ENCODE measurements at regions not wholly inside any gene's neighbourhood (a gene's known extent, or its start where the extent isn't known, plus 50 kb on each side); places are given as distances from the start of the nearest gene placed in this dataset.
A peak's percentile ranks its signal among the peaks of the same experiment; 100 is the strongest.

GRCh38 chr6:163835439-163836171 lies 421.1 kb downstream of the QKI start:
- no peak for DNase-seq (ENCODE audit: low spot score)

DNA sequence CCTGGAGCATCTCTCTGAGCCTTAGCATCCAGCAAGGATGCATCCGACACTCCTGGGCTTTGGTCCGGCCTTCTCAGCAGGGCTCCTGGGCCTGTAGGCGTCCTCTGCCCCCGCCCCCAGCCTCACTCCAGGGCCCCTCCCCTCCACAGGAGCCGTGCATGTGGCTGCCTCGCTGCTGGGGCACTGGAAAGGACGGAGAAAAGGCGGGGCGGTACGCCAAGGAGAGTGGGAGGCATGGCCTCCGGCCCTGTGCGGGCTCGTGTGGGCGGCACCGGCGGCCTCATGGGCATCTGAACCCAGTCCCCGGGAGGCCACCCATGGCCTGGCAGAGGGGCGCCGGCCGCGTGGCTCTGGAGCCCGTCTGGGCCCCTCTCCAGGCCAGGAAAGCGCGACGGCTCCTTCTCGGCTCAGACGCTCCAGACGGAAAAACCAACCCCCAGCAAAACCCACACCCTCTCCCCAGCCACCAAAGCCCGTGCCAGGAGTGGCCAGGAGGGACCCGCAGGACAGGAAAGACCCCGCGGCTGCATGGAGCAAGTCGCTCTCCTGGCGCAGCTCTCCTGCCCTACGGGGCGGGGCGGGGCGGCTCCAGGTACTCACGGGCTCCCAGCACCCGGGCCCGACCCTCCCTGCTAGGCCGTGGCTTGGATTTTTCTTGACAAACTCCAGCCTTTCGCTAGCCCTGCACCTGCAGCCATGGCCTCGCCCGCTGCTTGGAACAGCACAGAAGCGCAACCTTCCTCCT lies 419.9 kb downstream of the QKI start:
- no peak for DNase-seq (ENCODE audit: low spot score)

GRCh38 chr6:163831736-163832135 lies 417.2 kb downstream of the QKI start:
- no peak for DNase-seq (ENCODE audit: low spot score)

DNA sequence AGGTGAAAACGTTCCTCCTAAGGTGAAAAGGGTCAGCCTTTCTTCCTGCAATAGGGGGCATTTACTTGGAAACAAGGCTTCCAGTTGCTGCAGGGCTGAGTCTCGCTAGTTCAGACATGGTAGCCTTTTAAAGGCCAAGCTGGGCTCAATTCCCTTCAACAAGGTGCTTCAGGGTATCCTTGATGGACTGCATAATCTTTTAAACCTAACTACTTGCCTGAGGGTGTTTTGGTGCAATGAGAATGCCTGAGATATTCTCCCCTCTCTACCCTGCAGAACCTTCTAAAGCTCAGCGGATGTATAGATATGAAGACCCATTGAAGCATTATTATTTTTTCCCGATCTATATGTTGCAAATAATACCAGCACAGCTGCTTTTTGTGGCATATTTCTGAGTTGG lies 416.1 kb downstream of the QKI start:
- no peak for DNase-seq (ENCODE audit: low spot score)

DNA sequence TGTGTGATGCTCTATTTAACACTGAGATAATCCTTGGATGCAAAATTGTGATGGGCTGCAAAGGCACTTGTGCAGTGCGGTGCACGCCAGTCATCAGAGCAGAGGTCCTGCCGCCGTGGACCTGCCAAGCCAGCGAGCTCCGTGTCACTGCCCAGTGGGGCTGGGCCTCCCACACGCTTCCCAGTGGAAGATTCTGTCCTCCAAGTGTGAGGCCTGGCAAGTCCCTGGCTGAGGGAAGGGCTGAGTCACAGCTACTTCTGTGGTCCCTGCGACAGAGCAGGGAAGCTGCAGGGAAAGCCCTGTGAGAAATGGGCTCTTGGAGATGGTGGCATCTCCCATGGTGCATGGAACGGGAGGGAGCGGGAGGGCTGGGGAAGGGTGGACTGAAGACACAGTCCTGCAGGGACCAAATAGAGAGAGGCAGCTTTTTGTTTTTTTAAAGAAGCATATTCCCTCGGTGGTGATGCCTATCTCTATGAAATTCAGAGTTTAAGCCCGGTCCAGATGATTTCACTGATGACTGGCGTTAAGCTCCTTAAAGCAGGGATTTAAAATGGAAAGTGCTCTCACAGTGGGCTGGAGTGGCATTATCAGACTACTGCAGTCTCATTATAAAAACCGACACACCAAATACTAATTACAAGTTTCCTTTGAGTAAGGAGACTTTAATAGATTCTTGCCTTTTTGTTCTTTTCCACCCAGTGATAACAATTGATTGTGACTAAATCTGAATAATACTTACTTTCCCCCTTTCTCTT lies 413.7 kb downstream of the QKI start:
- DNase-seq (ENCODE audit: low spot score), result no peak

DNA sequence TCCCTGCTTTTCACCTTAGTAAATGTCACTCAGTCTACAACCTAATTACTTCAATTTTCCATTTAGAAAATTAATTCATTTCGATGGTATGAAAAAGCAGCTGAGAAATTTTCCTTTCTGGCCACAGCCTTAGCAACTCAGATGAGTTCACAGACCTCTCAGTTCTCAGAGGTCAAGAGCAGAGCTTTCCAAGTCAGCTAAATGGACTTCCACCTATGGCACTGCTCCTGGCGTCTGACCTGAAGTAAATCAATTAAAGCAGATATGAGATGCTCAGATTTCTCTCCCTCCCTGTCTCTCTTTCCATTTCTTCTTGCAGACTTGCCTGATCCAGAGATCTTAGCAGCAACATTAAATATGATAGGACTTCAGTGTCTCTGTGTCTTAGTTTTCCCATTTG lies 412.6 kb downstream of the QKI start:
- no peak for DNase-seq (ENCODE audit: low spot score)

DNA sequence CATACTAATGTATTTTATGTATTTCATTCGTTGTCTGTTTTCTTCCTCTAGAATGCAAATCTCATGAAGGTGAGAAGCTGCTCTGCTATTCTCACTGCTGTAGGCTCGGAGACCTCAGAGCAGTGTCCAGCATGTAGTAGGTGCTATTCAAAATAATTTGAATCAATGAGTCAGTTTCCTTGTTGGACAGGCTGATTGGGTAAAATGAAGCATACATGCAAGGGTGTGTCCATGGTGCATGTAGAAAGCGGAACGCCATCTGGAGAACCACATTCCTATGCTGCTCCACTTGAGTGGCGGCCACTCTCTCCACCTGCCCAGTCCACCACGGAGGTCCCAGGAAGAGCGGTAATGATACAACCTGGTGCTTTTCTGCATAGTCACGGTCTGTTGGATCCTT lies 412.1 kb downstream of the QKI start:
- DNase-seq (ENCODE audit: low spot score), result no peak

GRCh38 chr6:163825033-163825432 lies 410.5 kb downstream of the QKI start:
- DNase-seq (ENCODE audit: low spot score), result no peak

GRCh38 chr6:163823577-163823976 lies 409.1 kb downstream of the QKI start:
- no peak for DNase-seq (ENCODE audit: low spot score)

DNA sequence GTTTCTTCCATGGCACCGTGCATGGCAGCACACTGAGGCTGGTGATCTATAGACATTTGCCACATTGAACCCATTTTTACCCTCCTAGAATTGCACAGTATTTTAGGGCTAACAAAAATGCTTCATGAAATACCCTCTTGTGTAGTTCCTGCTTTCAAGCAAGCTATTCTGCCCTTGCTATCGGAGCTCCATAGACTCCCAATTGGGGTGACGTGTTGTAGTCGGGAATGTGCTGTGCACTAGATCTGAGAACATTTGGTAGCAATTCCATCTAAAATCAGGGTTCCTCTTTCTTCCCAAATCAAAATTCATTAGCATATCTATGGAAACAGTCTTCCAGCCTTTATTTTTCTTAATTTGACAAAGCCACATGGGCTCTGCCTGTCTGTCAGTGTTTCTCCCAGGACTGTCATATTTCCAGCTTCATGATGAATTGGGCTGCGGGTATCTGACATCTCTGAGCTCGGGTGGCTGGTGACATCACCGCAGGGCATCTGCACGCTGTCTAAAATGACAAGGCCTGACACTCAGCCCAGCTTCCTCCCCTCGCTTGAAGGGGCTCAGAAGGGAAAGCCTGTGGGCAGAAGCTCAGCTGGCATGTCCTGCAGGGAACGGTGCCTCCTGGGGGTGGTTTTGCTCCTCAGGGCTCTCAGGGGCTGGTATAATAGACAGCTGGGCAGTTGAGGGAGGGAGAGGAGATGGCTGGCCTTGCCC lies 406.4 kb downstream of the QKI start:
- peak; percentile 5 for DNase-seq (ENCODE audit: low spot score)

DNA sequence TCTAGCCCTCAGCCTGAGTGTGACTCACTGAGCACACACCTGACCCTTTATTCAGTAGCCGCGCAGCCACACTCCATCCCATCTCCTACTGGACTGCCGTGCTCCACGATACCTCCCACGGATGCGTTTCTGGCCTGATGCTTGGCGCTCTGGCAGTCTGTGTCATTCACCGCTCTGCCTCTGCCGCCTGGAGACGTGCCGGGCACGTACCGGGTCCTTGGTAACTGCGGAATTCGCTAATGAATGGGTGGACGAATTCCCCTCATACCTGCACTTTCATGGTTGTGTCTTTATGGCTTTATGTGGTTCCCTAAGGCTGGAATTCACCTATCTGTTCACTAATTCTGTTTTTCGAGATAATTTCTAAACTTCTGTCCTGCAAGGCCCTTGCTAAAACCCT lies 405.7 kb downstream of the QKI start:
- no peak for DNase-seq (ENCODE audit: low spot score)

- DNase-seq (ENCODE audit: low spot score), result no peak
These were observed 404.2 kb downstream of the QKI start for GRCh38 chr6:163818719-163819118.

DNA sequence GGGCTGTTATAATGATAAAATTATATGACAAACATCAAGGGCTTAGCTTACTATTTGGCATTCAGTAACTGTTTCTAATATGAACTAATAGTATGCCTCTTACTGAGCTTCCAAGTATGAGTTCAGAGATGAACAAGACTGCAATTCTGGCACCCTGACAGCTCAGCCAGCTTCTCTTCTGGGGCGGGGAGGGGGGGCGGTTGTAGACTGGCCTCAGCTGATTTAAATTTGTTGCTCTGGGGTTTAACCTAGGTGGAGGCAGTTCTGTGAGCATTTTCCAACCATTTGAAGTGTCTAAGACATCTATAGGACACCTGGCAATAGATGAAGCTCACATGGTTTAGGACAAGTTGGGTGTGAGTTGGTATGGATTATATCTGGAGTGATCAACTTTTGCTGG lies 401.9 kb downstream of the QKI start:
- no peak for DNase-seq (ENCODE audit: low spot score)

GRCh38 chr6:163815796-163816195 lies 401.3 kb downstream of the QKI start:
- DNase-seq (ENCODE audit: low spot score), result no peak

GRCh38 chr6:163814494-163815364 lies 400.2 kb downstream of the QKI start:
- peak; percentile 27 for DNase-seq (ENCODE audit: low spot score)

- no peak for DNase-seq (ENCODE audit: low spot score)
These were observed 399.5 kb downstream of the QKI start for GRCh38 chr6:163813979-163814493.

GRCh38 chr6:163811317-163811716 lies 396.8 kb downstream of the QKI start:
- DNase-seq (ENCODE audit: low spot score), result no peak

DNA sequence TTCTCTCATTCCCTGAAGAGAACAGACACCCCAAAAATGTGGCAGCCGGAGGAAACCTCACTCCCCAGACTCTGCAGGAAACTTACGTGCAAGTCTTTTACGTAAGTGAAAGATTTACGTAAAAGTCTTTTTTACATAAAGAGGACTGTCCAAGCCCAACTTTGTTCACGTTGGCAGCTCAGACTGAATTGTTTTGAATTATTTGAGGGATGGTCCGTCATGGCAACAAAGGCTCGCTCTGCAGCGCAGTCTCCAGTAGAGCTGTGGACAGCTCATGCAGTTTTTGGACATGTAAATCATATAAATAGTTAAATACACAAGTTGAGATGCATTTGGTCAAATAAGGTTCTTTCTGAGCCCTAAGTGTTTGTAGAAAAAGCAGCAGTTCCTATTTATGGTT lies 394.8 kb downstream of the QKI start:
- no peak for DNase-seq (ENCODE audit: low spot score)

GRCh38 chr6:163808871-163809270 lies 394.4 kb downstream of the QKI start:
- no peak for DNase-seq (ENCODE audit: low spot score)

GRCh38 chr6:163808231-163808630 lies 393.7 kb downstream of the QKI start:
- DNase-seq (ENCODE audit: low spot score), result no peak

All from putamen (tissue), 1 donor.